T-helper 17 cell (primary cell): ENCODE measurements at regions not wholly inside any gene's neighbourhood (a gene's known extent, or its start where the extent isn't known, plus 50 kb on each side); places are given as distances from the start of the nearest gene placed in this dataset.

Experiments used
- ATAC-seq: fragments of 150-1000 bp; cut with Tn5 transposase; 2 replicates; pipeline ENCODE4 v1.10.0; 2021; ENCODE audit warnings: mild to moderate bottlenecking, moderate library complexity
- DNase-seq, 3 donors: peaks; one replicate each; pipeline versions ENCODE4 v3.0.0 to v3.0.0-alpha.2; 2020 to 2021
- H3K9me3 ChIP-seq: one replicate; pipeline ENCODE4 v1.7.0; 2013; ENCODE audit warnings: low read length, mild to moderate bottlenecking; ENCODE audit not compliant: control insufficient read depth, poor library complexity, severe bottlenecking
- H3K27ac Mint-ChIP-seq: one replicate; pipeline ENCODE4 v1.8.0; 2022; ENCODE audit warnings: mild to moderate bottlenecking, moderate library complexity, mixed read lengths
- H3K27me3 Mint-ChIP-seq: one replicate; pipeline ENCODE4 v1.8.0; 2022; ENCODE audit warnings: mixed read lengths
- H3K36me3 Mint-ChIP-seq: one replicate; pipeline ENCODE4 v1.8.0; 2022; ENCODE audit warnings: low read depth, mixed read lengths
- H3K4me1 Mint-ChIP-seq: one replicate; pipeline ENCODE4 v1.8.0; 2022; ENCODE audit warnings: mild to moderate bottlenecking, mixed read lengths
- H3K4me3 Mint-ChIP-seq: one replicate; pipeline ENCODE4 v1.8.0; 2022; ENCODE audit warnings: mild to moderate bottlenecking, moderate library complexity, mixed read lengths

GRCh38 chr6:130730600-130730999 lies 96.6 kb upstream of the SMLR1 start:
- no peak overlapping the region for H3K27ac Mint-ChIP-seq
- DNase-seq (no peak), ATAC-seq (no peak)
- H3K4me1 Mint-ChIP-seq = peaks cover 2% of the 10 kb centered on the region
- no peak overlapping the region for H3K4me3 Mint-ChIP-seq
- H3K9me3 ChIP-seq = no peaks in the 10 kb centered on the region
- H3K27me3 Mint-ChIP-seq = no peaks in the 10 kb centered on the region
- peaks cover 2% of the 10 kb centered on the region for H3K36me3 Mint-ChIP-seq

- ATAC-seq (no peak), DNase-seq (no peak)
- Mint-ChIP-seq H3K4me1 (peaks cover 2% of the 10 kb centered on the region), H3K36me3 (no peaks in the 10 kb centered on the region), H3K4me3 (no peak overlapping the region), H3K27me3 (no peaks in the 10 kb centered on the region), H3K27ac (no peak overlapping the region)
- H3K9me3 ChIP-seq = no peaks in the 10 kb centered on the region
These were observed 93.0 kb upstream of the SMLR1 start for GRCh38 chr6:130734161-130734560.

GRCh38 chr6:130740308-130740707 lies 86.9 kb upstream of the SMLR1 start:
- Mint-ChIP-seq H3K4me3 (no peak overlapping the region), H3K27ac (no peak overlapping the region), H3K27me3 (peaks cover 8% of the 10 kb centered on the region), H3K36me3 (peaks cover 4% of the 10 kb centered on the region), H3K4me1 (peaks cover 5% of the 10 kb centered on the region)
- no peaks in the 10 kb centered on the region for H3K9me3 ChIP-seq
- no peak for ATAC-seq
- DNase-seq = no peak

GRCh38 chr6:130742131-130742681 lies 85.0 kb upstream of the SMLR1 start:
- Mint-ChIP-seq H3K27me3 (peaks cover 8% of the 10 kb centered on the region), H3K4me1 (peaks cover 5% of the 10 kb centered on the region), H3K4me3 (no peak overlapping the region), H3K36me3 (peaks cover 4% of the 10 kb centered on the region), H3K27ac (no peak overlapping the region)
- H3K9me3 ChIP-seq = no peaks in the 10 kb centered on the region
- DNase-seq = no peak
- no peak for ATAC-seq

- no peak for ATAC-seq
- Mint-ChIP-seq H3K27me3 (peaks cover 8% of the 10 kb centered on the region), H3K4me1 (peaks cover 5% of the 10 kb centered on the region), H3K27ac (no peak overlapping the region), H3K36me3 (peaks cover 4% of the 10 kb centered on the region), H3K4me3 (no peak overlapping the region)
- DNase-seq = no peak
- no peaks in the 10 kb centered on the region for H3K9me3 ChIP-seq
These were observed 84.0 kb upstream of the SMLR1 start for GRCh38 chr6:130743175-130743574.

GRCh38 chr6:130744576-130745366 lies 82.4 kb upstream of the SMLR1 start:
- ATAC-seq = no peak
- peaks cover 6% of the 10 kb centered on the region for H3K36me3 Mint-ChIP-seq
- no peak for DNase-seq
- H3K4me3 Mint-ChIP-seq = no peak overlapping the region
- peaks cover 8% of the 10 kb centered on the region for H3K27me3 Mint-ChIP-seq
- H3K9me3 ChIP-seq = no peaks in the 10 kb centered on the region
- no peak overlapping the region for H3K27ac Mint-ChIP-seq
- peaks cover 5% of the 10 kb centered on the region for H3K4me1 Mint-ChIP-seq

- Mint-ChIP-seq H3K4me3 (no peak overlapping the region), H3K4me1 (peaks cover 5% of the 10 kb centered on the region), H3K27ac (no peak overlapping the region), H3K27me3 (no peaks in the 10 kb centered on the region), H3K36me3 (peaks cover 2% of the 10 kb centered on the region)
- ATAC-seq (no peak), DNase-seq (no peak)
- no peaks in the 10 kb centered on the region for H3K9me3 ChIP-seq
These were observed 79.2 kb upstream of the SMLR1 start for GRCh38 chr6:130748041-130748440.

GRCh38 chr6:130749402-130749801 lies 77.8 kb upstream of the SMLR1 start:
- Mint-ChIP-seq H3K4me1 (peaks cover 3% of the 10 kb centered on the region), H3K4me3 (no peak overlapping the region), H3K27me3 (no peaks in the 10 kb centered on the region), H3K27ac (no peak overlapping the region), H3K36me3 (peaks cover 2% of the 10 kb centered on the region)
- ATAC-seq (no peak), DNase-seq (no peak)
- no peaks in the 10 kb centered on the region for H3K9me3 ChIP-seq

- H3K9me3 ChIP-seq = no peaks in the 10 kb centered on the region
- H3K27ac Mint-ChIP-seq = no peak overlapping the region
- DNase-seq = no peak
- peaks cover 2% of the 10 kb centered on the region for H3K36me3 Mint-ChIP-seq
- ATAC-seq = no peak
- H3K4me1 Mint-ChIP-seq = no peaks in the 10 kb centered on the region
- H3K27me3 Mint-ChIP-seq = peaks cover 4% of the 10 kb centered on the region
- no peak overlapping the region for H3K4me3 Mint-ChIP-seq
These were observed 74.9 kb upstream of the SMLR1 start for GRCh38 chr6:130752267-130752666.

GRCh38 chr6:130754786-130755367 lies 72.3 kb upstream of the SMLR1 start:
- Mint-ChIP-seq H3K36me3 (peaks cover 2% of the 10 kb centered on the region), H3K4me1 (peaks cover 11% of the 10 kb centered on the region)
- ATAC-seq = no peak

GRCh38 chr6:130755368-130756034 lies 71.7 kb upstream of the SMLR1 start:
- H3K27ac Mint-ChIP-seq = no peak overlapping the region
- peaks cover 2% of the 10 kb centered on the region for H3K36me3 Mint-ChIP-seq
- H3K9me3 ChIP-seq = no peaks in the 10 kb centered on the region
- H3K27me3 Mint-ChIP-seq = peaks cover 4% of the 10 kb centered on the region
- peaks cover 11% of the 10 kb centered on the region for H3K4me1 Mint-ChIP-seq
- no peak overlapping the region for H3K4me3 Mint-ChIP-seq
- DNase-seq = no peak
- no peak for ATAC-seq

More at GRCh38 chr6:130754786-130755367, 72.3 kb upstream of the SMLR1 start:
- Mint-ChIP-seq H3K27me3 (peaks cover 4% of the 10 kb centered on the region), H3K27ac (no peak overlapping the region), H3K4me3 (no peak overlapping the region)
- no peaks in the 10 kb centered on the region for H3K9me3 ChIP-seq
- no peak for DNase-seq

- ATAC-seq = no peak
- H3K4me3 Mint-ChIP-seq = no peak overlapping the region
- peaks cover 2% of the 10 kb centered on the region for H3K36me3 Mint-ChIP-seq
These were observed 70.4 kb upstream of the SMLR1 start for GRCh38 chr6:130756824-130757223.

GRCh38 chr6:130758813-130759212 lies 68.4 kb upstream of the SMLR1 start:
- ATAC-seq (peak; percentile 59), DNase-seq (no peak)
- Mint-ChIP-seq H3K27ac (peak overlapping the region; percentile 27), H3K27me3 (peaks cover 15% of the 10 kb centered on the region), H3K36me3 (peaks cover 2% of the 10 kb centered on the region), H3K4me3 (no peak overlapping the region), H3K4me1 (peaks cover 16% of the 10 kb centered on the region)
- no peaks in the 10 kb centered on the region for H3K9me3 ChIP-seq

More at GRCh38 chr6:130756824-130757223, 70.4 kb upstream of the SMLR1 start:
- H3K27me3 Mint-ChIP-seq = peaks cover 4% of the 10 kb centered on the region
- DNase-seq = no peak
- no peak overlapping the region for H3K27ac Mint-ChIP-seq
- peaks cover 11% of the 10 kb centered on the region for H3K4me1 Mint-ChIP-seq
- H3K9me3 ChIP-seq = no peaks in the 10 kb centered on the region
